ENCODE measurements at regions not wholly inside any gene's neighbourhood (a gene's known extent, or its start where the extent isn't known, plus 50 kb on each side); places are given as distances from the start of the nearest gene placed in this dataset.

GRCh38 chr13:74466020-74466419, 331.8 kb upstream of the KLF12 start:
- TF ChIP-seq CTCF (IDR thresholded peaks at IDR 0.05; ENCODE audit: insufficient read depth, low read length): no peak
- H3K4me3 ChIP-seq (ENCODE audit: low read depth, low read length): no peak overlapping the region
- no peak for DNase-seq (ENCODE audit: low read depth)

GRCh38 chr13:74465271-74465670, 331.1 kb upstream of the KLF12 start:
- no peak for DNase-seq (ENCODE audit: low read depth)
- no peak for TF ChIP-seq CTCF (IDR thresholded peaks at IDR 0.05; ENCODE audit: insufficient read depth, low read length)
- H3K4me3 ChIP-seq (ENCODE audit: low read depth, low read length): no peak overlapping the region

- TF ChIP-seq CTCF (IDR thresholded peaks at IDR 0.05; ENCODE audit: insufficient read depth, low read length): no peak
- DNase-seq (ENCODE audit: low read depth): peak; percentile 20
- H3K4me3 ChIP-seq (ENCODE audit: low read depth, low read length): no peak overlapping the region
These were observed 330.5 kb upstream of the KLF12 start for GRCh38 chr13:74464670-74465069.

GRCh38 chr13:74461011-74461410, 326.8 kb upstream of the KLF12 start:
- DNase-seq (ENCODE audit: low read depth): no peak
- no peak for TF ChIP-seq CTCF (IDR thresholded peaks at IDR 0.05; ENCODE audit: insufficient read depth, low read length)
- H3K4me3 ChIP-seq (ENCODE audit: low read depth, low read length): no peak overlapping the region

GRCh38 chr13:74452881-74453280, 318.7 kb upstream of the KLF12 start:
- no peak for DNase-seq (ENCODE audit: low read depth)
- no peak for TF ChIP-seq CTCF (IDR thresholded peaks at IDR 0.05; ENCODE audit: insufficient read depth, low read length)
- H3K4me3 ChIP-seq (ENCODE audit: low read depth, low read length): no peak overlapping the region

- H3K4me3 ChIP-seq (ENCODE audit: low read depth, low read length): no peak overlapping the region
- peak; percentile 58 for DNase-seq (ENCODE audit: low read depth)
- TF ChIP-seq CTCF (IDR thresholded peaks at IDR 0.05; ENCODE audit: insufficient read depth, low read length): no peak
These were observed 318.0 kb upstream of the KLF12 start for GRCh38 chr13:74452176-74452575.

- TF ChIP-seq CTCF (IDR thresholded peaks at IDR 0.05; ENCODE audit: insufficient read depth, low read length): no peak
- no peak overlapping the region for H3K4me3 ChIP-seq (ENCODE audit: low read depth, low read length)
- DNase-seq (ENCODE audit: low read depth): peak; percentile 43
These were observed 316.8 kb upstream of the KLF12 start for GRCh38 chr13:74450964-74451363.
